K562 (cell line): ENCODE measurements at regions not wholly inside any gene's neighbourhood (a gene's known extent, or its start where the extent isn't known, plus 50 kb on each side); places are given as distances from the start of the nearest gene placed in this dataset.

Experiments
- ARID3B ChIP-seq: fragments of 250-450 bp; sonication (Bioruptor Pico); IDR thresholded peaks from 2 replicates; pipeline ENCODE4 v1.4.0; 2020; ENCODE audit warnings: borderline replicate concordance
- CREB5 ChIP-seq: fragments of 250-450 bp; sonication (Bioruptor Pico); IDR thresholded peaks from 2 replicates; pipeline ENCODE4 v1.5.0; 2020; ENCODE audit warnings: mild to moderate bottlenecking
- HNRNPLL ChIP-seq: fragments of 200-400 bp; formaldehyde crosslinking; IDR thresholded peaks from 2 replicates; pipeline ENCODE4 v1.6.1; 2017; ENCODE audit warnings: low read length, low read depth, mild to moderate bottlenecking; ENCODE audit not compliant: poor library complexity, severe bottlenecking
- JUND ChIP-seq, 2 experiments: IDR thresholded peaks; 2 replicates in 1 of 2; 3 replicates in 1 of 2; pipeline ENCODE4 v1.6.1; 2011; ENCODE audit warnings: borderline replicate concordance in 2 of 2, low read depth in 2 of 2, low read length in 2 of 2, improper control_type of control experiment in 1 of 2, missing biosample characterization in 1 of 2, missing genetic modification characterization in 1 of 2, missing genetic modification reagents in 1 of 2
- KDM5B ChIP-seq: fragments of 200-600 bp; sonication (generic); IDR thresholded peaks from 2 replicates; pipeline ENCODE4 v1.6.1; 2012; ENCODE audit warnings: low read depth, mild to moderate bottlenecking, moderate library complexity, low read length, control low read depth, inconsistent platforms; ENCODE audit not compliant: insufficient replicate concordance
- MCM5 ChIP-seq: fragments of 450-650 bp; IDR thresholded peaks from 2 replicates; pipeline ENCODE4 v1.6.1; 2016; ENCODE audit warnings: low read depth
- MYNN ChIP-seq, 2 experiments: sonication (generic); formaldehyde crosslinking in 1 of 2; IDR thresholded peaks; 2 replicates each; pipeline versions ENCODE4 v1.5.0 to v1.6.1; 2016 to 2020; ENCODE audit warnings: antibody characterized with exemption in 1 of 2, missing genetic modification reagents in 1 of 2
- NFYB ChIP-seq: IDR thresholded peaks from 2 replicates; pipeline ENCODE4 v1.6.1; 2011; ENCODE audit warnings: mild to moderate bottlenecking, moderate library complexity; ENCODE audit not compliant: insufficient read length; ENCODE audit errors: extremely low read depth
- PPARD ChIP-seq: fragments of 250-450 bp; sonication (Bioruptor Pico); IDR thresholded peaks from 2 replicates; pipeline ENCODE4 v1.8.0; 2022; ENCODE audit warnings: inconsistent platforms, mild to moderate bottlenecking, moderate library complexity
- SREBF1 ChIP-seq: fragments of 150-350 bp; IDR thresholded peaks from 2 replicates; pipeline ENCODE4 v1.6.1; 2014; ENCODE audit warnings: antibody characterized with exemption, low read depth, low read length, borderline replicate concordance
- TGIF2 ChIP-seq: sonication (generic); formaldehyde crosslinking; IDR thresholded peaks from 2 replicates; pipeline ENCODE4 v1.8.1; 2022; ENCODE audit warnings: mild to moderate bottlenecking, missing genetic modification reagents, moderate library complexity
- USF1 ChIP-seq: sonication (generic); formaldehyde crosslinking; IDR thresholded peaks from 2 replicates; pipeline ENCODE4 v1.9.0; 2022; ENCODE audit warnings: mild to moderate bottlenecking, missing genetic modification reagents
- ZKSCAN1 ChIP-seq: fragments of 150-350 bp; IDR thresholded peaks from 2 replicates; pipeline ENCODE4 v1.6.1; 2016; ENCODE audit warnings: low read depth, low read length
- ZNF174 ChIP-seq: fragments of 250-450 bp; sonication (Bioruptor Pico); IDR thresholded peaks from 2 replicates; pipeline ENCODE4 v1.4.0; 2020; ENCODE audit warnings: mild to moderate bottlenecking
- ZNF518B ChIP-seq: fragments of 250-450 bp; sonication (Bioruptor Pico); IDR thresholded peaks from 2 replicates; pipeline ENCODE4 v1.5.0; 2021; ENCODE audit warnings: mild to moderate bottlenecking, moderate library complexity
- ZNF561 ChIP-seq: fragments of 450-650 bp; formaldehyde crosslinking; conservative IDR thresholded peaks from 2 replicates; pipeline ENCODE4 v1.4.0; 2020; ENCODE audit warnings: mild to moderate bottlenecking, moderate library complexity
- ZNF695 ChIP-seq: fragments of 450-650 bp; formaldehyde crosslinking; IDR thresholded peaks from 2 replicates; pipeline ENCODE4 v1.4.0; 2020; ENCODE audit warnings: mild to moderate bottlenecking, moderate library complexity
- ZNF780A ChIP-seq: fragments of 250-450 bp; sonication (Bioruptor Pico); IDR thresholded peaks from 2 replicates; pipeline ENCODE4 v1.5.0; 2021; ENCODE audit warnings: mild to moderate bottlenecking

GRCh38 chr6:15907914-15908518 is 220.9 kb upstream of the MYLIP start (continued):
- TF ChIP-seq ZNF518B (CRISPR knock-in tag) (no peak), PPARD (CRISPR knock-in tag) (no peak), CREB5 (no peak), USF1 (CRISPR knock-in tag) (no peak), MYNN (IDR thresholded peaks at IDR 0.05) (no peak), MYNN (CRISPR knock-in tag; IDR thresholded peaks at IDR 0.05) (no peak), ARID3B (no peak), NFYB (no peak), TGIF2 (no peak), KDM5B (no peak), SREBF1 (no peak), JUND (IDR thresholded peaks at IDR 0.05; ENCODE audit: borderline replicate concordance, low read depth, low read length) (0 out of 2 replicates have a peak, but pooled peaks have one; percentile 17), JUND (tag; IDR thresholded peaks at IDR 0.05; ENCODE audit: borderline replicate concordance, low read depth, low read length) (no peak), MCM5 (no peak), ZKSCAN1 (no peak), HNRNPLL (no peak), ZNF780A (no peak), ZNF174 (CRISPR knock-in tag) (no peak), ZNF561 (CRISPR knock-in tag) (no peak), ZNF695 (CRISPR knock-in tag) (no peak)
